HG03025 (cell line): ENCODE measurements at regions not wholly inside any gene's neighbourhood (a gene's known extent, or its start where the extent isn't known, plus 50 kb on each side); places are given as distances from the start of the nearest gene placed in this dataset.

Experiments
- ATAC-seq: cut with Tn5 transposase; IDR thresholded peaks from one replicate; pipeline ENCODE4 v1.9.1; 2021; ENCODE audit warnings: mild to moderate bottlenecking, moderate library complexity; ENCODE audit not compliant: unreplicated experiment, low FRiP score

DNA sequence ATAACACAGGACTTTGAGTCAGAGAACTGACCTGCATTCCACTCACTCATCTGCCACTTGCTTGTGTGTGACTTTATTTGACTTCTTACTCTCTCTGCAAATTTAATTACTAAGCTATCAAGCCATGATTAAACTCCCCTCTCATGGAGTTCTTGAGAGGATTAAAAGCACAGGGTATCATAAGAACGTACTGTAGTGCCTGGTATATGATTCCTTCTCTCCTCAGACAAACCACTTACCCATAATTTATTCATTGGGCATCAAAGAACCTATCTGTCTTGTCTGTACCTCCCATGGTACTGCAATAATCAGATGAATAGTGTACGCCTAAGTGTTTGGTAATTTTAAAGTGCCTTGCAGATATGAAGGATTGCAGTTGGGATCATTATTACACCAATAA, 130.6 kb upstream of the UBASH3B start:
- ATAC-seq: no peak

DNA sequence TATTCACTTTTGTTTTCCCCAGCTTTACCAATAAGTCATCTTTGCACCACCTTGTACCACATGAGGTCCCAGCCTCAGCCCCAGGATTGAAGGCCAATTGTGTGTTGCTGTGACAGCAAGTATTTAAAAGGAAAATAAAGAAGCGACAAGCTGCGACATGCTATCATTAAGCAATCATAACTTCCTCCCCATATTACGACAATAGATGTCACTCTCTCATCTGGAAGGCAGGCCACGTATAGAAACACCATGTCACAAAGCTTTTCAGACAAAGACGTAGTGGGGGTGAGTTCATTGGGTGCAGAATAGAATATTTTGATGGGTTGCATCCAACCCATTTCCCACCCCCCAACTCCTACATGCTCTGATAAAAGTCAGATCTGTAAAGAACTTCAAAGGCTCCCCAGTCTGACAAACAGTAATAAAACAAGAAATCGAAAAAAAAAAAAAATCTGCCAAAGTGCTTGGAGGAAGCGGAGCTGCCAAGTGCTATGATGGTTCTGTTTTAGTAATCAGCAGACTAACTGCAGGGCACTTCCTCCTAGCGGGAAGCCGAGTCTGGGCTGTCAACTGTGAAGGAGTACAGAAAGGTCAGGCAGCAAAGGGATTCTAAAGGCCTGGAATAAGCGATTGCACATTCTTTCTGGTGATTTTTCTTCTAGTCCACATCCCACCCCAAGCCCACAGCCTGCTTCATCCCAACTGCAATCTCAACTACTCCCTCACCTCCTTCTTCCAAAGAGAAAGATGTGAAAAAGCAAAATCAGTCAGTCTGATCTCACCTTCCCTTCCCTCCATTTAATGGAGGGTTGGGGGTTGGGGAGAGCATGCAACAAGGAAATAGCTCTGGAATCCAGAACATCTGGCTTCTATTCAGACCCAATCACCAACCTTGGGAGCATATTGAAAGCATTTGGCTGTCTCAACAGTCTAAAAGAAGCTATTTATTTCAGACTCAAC, 131.4 kb upstream of the UBASH3B start:
- no peak for ATAC-seq

DNA sequence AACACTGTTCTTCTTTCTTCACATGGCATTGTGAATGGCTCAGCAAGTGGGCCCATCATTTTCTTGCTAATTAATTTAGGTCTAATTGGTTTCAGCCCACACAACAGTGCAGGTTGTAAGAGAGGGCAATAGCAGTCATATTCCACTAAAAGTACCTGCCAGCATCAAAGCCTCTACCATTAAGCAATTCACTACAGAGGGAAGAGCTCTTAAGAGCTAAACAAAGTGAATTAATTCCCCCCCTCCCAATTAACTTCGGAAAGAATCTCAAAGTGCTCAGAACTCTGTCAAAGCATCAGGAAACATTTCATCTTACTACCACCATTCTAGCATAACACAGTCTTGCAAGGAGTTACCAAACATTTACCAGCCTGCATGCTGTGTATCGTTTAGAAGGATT, 133.9 kb upstream of the UBASH3B start:
- ATAC-seq: no peak

DNA sequence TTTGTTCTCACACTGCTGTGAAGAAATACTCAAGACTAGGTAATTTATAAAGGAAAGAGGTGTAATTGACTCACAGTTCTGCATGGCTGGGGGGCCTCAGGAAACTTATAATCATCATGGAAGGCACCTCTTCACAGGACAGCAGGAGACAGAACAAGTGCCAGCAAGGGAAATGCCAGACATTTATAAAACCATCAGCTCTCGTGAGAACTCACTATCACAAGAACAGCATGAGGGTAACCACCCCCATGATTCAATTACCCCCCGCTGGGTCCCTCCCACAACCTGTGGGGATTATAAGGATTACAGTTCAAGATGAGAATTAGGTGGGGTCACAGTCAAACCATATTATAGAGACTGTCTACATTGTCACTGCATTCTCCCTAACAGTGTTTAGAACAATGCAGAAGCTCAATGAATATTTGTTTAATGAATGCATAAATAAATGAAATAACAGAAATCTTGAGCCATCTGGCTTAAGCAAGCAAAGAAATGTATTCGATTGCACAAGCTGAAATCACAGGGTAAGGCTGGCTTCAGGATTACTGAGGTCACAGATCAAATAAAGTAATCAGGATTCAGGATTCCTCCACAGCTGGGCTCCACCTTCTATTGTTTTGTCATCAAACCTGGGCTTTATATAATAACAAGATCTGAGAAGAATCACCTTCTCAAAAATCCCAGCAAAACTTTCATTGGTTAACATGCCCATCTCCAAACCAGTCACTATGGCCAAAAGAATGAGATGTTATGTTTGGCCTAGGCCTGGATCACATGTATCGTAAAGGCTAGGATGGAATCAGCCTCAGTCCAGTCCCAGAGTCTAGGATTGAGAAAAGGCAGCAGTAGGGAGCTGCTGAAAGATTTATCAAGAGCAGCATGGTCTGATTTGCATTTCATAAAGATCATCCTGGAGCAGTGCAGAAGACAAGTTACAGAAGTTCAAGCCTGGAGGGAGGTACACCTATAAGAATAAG, 137.8 kb upstream of the UBASH3B start:
- no peak for ATAC-seq

DNA sequence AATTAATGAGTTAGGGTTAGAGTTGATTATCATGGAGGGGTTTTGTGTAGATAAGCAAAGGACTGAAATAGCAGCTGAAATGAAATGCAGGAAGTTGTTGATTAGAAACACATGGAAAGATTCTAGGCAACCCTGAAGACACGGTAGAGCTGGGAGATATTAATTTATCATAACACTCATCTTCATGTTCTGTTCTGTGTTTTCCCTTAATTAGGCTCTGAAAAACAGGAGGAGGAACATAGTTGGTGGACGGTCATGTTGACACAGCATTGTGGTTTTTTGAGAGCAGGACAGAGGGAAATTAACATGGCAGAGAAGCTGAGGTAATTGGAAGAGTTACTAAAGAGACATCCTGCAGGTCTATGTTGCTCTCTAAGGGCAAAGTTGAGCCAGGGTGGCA, 138.8 kb upstream of the UBASH3B start:
- ATAC-seq: no peak

DNA sequence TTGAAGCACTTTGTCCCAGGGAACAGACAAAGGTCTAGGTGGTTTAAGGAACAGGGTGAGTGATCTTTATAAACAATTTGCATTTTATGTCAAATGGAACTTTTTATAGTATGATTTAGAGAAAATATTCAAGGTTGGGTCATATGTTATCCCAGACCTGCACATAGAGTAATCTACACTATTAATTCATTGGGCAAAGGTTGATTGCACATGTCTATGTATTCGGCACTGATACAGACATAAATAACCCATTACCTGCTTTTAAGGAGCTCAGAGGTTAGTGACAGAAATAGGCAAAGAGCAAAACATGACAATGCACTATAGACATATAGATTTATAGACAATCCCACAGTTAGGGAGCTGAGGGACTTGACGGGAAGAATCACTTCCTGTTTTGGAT, 141.5 kb upstream of the UBASH3B start:
- no peak for ATAC-seq

DNA sequence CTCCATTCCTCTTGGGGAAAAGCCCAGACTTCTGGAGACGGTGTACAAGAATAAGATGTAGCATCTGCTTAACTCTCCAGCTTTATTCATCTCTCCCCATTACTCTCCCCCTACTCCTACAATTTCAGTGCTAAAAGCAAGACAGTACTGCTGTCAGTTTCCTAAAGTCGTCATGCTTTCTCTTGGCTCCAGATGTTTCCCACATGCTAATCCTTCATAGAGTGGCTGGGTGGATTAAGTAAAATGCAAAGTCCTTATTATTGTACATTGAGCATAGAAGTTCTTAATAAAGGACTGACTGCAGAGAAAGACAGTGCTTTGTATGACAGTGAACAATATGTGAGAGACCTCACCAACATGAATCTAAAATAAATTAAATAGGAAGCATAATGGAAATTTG, 142.2 kb upstream of the UBASH3B start:
- no peak for ATAC-seq

DNA sequence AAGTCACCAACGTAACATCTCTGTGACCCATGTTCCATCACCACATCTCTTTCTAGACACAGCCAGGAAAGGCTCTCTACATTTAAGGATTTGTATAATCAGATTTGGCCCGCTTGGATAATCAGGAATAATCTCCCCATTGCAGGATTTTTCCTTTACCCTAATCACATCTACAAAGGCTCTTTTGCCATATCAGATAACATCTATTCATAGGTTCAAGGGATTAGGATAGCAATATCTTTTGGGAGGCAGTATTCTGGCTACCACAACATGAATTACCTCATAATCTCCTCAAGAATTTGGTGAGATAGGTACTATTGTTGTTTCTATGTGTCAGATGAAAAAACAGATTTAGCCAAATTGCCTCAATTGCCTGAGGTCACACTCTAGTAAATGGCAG, 142.8 kb upstream of the UBASH3B start:
- no peak for ATAC-seq

DNA sequence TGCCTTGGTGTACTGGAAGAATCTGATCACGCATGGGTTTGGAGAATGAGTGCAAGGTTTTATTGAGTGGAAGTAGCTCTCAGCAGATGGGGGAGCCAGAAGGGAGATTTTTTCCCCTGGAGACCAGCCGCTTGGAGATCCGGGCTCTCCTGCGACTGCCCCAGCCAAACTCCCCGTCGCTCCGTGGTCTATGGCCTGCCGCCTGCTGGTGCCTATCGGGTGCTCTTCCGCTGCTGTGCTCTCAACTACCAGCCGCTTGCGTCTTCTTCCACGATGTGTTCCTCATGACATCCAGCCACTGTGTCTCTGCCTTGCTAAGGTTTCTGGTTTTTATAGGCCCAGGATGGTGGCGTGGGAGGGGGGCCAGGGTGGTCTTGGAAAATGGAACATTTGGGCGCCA, 145.6 kb upstream of the UBASH3B start:
- no peak for ATAC-seq

DNA sequence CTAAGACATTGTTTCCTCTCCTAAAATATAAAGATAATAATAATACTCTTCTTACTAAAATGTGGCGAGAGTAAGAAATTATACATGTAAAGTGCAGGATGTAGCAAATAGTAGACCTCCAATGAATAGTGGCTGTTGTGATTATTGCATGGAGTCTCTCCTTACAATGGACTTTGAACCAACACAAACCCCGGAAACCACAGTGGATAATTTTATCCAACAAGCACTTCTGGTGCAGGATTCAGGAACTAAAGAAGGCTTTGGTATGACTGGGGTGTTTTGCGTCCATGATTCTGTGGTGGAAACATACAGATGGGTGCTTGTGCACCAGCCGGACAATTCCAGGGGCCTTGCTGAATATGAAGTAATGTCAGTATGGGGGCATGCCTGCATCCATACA, 146.4 kb upstream of the UBASH3B start:
- no peak for ATAC-seq

DNA sequence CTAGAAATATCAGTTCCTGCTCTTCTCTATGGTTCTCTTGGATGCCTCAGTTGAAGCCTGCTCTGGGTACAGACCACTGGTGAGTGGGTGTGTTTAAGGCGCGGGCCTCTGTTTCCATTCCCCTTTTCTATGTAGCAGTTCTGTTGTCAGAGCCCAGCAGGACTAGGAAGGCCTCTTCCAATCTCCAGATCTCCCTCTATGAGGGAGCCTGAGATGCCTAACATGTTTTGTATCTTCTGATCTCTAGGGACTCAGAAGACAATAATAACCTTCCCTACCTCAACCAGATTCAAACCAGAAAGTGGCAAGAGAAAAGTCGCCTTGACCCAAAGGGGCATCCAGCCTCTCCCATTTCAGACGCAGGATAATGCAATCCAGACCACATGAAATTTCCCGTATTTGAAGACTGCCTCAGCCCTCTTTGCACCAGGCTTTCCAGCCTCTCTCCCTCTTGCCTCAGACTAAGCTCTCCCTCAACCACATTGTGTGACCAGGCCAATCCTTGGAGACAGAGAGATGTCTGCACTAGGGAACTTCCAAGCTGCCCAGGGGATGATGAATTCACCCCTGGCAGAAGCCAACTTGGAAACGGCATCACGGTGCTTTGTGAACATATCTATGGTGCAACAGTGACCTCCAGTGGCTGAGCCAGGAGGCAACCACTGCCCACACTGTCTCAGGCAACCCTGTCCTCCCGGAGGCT, 150.1 kb upstream of the UBASH3B start:
- ATAC-seq: no peak

DNA sequence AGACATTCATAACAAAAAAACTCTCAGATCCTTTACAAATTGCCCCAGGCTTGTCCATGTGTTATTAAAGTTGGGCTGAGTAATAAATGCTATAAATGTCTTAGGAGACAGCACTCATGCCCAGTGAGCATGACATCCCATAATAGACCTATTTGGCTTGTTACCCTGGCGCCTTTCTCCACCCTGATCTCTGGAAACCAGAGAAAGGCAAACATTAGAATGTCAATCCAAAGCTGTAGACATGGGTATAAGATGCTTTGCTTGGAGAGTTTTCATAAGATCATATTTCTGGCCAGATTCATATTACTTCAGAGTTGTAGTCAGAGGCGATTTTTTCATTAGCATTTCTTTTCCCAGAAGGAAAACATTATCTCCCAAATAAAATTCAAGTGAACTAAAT, 161.3 kb upstream of the UBASH3B start:
- ATAC-seq: no peak

DNA sequence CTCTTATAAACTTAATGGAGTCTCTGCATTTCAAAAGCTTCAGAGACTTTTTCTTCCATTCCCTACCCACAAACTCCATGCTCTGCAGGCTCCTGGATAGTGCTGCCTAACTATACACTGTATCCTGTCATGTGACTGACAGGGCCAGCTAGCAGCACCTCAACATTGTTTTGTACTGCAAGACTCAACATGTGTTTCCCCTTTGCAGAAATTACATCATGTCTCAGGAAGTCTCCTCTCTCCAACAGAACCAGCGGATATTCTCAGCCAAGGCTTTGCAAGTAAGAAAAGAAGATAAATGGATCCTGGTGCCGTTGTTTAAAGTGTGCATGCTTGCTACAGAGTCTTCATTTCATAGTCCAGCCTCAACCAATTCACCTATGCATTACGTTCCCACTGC, 164.0 kb upstream of the UBASH3B start:
- ATAC-seq: no peak

DNA sequence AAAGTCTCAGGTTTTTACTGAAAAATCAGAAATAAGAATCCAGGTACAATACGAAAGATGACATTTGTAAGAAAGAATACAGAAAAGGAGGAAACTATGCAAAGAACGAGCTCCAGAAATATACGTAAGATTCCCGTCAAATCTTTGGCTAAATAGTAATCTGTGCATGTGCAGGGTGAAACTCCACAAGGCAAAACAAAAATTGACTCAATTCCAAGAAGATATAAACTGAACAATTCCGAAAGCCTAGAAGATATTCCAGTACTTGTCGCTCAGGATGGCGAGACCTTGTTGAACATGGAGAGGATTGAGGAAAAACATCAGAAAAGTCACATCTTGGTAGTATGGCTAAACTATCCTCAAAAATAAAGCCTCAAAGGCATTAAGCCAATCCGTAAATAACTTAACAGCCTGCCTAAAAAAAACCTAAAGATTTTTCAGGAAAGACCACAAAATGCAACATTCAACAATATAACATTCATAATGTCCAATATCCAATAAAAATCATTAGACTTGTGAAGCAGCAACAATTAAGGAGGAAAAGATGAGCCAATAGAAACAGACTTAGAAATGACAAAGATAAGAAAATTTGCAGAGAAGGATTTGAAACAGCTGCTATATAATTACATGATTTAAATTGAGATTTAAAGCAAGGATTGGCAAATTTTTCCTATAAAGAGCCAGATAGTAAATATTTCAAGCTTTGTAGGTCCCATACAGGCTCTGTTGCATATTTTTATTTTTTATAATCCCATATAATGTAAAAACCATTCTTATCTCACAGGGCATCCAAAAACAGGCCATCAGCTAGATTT, 166.4 kb upstream of the UBASH3B start:
- no peak for ATAC-seq

DNA sequence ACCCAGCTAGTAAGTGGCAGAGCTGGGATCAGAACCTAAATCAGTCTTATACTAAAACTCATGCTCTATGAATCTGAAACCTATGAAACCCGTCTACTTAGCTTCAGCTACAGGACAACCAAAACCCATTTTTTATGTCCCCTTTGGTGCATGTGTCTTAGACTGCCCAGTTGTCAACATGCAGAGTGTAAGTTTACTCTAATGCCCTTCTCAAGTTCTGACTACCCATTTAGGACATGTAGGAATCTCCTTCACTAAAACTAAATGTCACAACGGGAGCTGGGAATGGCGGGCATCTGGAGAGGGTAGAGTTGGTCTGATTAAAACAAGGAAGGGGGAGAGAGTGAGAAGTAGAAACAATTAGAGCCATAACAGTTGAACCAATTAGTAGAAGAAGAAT, 167.9 kb upstream of the UBASH3B start:
- no peak for ATAC-seq

DNA sequence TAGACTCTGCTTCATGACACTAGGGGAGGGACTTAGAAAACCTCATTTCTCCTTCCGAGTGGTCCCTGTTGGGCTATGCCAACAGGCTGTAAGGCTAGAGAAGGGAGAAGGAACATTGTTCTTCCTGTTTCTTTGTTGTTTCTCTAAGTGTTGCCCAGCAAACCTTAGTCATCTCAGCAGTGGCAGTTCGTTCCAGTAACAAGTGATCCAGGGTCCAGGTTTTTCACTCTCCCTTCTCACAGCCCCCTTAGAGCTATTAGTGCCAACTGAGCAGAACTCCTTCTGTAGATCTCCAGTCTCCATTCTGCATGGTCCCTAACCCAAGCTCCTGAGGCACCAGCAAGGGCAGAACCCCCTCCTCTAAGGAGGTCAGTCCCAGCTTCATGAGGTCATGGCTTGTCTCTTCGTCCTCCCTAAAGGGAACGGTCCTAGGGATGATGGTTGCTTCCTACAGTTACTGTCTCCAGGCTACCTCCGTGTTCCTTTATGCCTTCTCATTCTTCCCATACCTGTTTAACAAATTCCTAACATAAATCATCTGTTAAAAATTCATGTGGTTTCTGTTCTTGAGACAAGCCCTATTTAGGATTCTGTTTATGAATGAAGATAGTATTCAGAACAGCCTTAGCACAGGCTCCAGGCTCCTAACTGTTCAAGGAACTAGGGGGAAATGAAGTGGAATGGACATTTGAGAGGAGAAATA, 168.6 kb upstream of the UBASH3B start:
- no peak for ATAC-seq

DNA sequence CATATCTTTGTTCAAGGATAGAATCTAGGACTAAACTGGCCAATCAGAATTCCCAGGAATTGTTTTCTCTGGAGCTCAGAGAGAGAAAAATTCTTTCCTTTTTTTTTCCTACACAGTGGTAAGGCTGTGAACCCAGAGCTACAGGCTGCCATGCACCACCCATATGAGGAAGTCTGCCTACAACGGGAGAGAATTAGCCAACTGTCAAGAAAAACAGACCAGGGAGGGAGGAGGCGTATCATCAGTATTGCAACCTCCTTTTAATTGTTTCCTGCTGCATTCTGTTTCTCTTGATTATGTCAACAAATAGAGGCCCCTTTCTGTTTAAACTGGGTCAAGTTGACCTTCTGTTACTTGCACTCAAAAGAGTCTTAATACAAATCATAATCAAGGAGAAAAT, 176.5 kb upstream of the UBASH3B start:
- ATAC-seq: no peak

DNA sequence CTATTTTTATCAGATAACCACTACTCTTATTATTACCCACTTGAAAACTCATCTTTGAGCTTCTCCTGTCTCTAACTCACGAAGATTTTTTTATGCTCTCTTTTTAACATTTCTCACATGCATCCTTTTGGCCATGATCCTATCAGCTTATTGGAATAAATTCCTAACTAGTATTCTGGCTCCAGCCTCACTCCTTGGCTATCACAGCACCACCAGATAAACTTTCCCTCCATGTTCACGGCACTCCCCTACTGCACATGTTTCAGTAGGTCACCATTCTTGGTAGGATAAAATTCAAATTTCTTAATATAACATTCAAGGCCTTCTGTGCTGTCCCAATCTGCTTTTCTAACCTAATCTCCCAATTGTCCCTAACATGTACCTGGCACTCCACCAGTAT, 186.6 kb upstream of the UBASH3B start:
- no peak for ATAC-seq

DNA sequence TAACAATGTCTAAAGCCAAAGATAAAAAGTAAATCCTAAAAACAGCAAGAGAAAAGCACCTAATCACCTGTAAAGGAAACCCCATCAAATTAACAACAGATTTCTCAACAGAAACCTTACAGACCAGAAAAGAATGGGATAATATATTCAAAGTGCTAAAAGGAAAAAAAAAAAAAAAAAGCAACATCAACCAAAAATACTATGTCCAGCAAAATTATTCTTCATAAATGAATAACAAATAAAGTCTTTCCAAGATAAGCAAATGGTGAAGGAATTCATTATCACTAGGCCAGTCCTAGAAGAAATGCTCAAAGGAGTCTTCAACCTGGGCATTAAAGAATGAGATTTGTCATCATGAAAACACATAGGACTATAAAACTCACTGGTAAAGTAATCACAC, 192.0 kb upstream of the UBASH3B start:
- ATAC-seq: no peak
